H9 (cell line): ENCODE measurements at regions not wholly inside any gene's neighbourhood (a gene's known extent, or its start where the extent isn't known, plus 50 kb on each side); places are given as distances from the start of the nearest gene placed in this dataset.

Experiments used
- DNase-seq: peaks from one replicate; pipeline ENCODE4 v3.0.0-alpha.2; 2017
- H2AFZ ChIP-seq: one replicate; pipeline ENCODE4 v1.6.1; 2013; ENCODE audit warnings: mild to moderate bottlenecking, low read length, control low read depth, moderate library complexity
- H2AK5ac ChIP-seq: 2 replicates; pipeline ENCODE4 v1.6.1; 2013; ENCODE audit warnings: low read length, control low read depth, mixed read lengths; ENCODE audit not compliant: insufficient read length
- H2BK120ac ChIP-seq: one replicate; pipeline ENCODE4 v1.6.1; 2013; ENCODE audit warnings: low read depth, mild to moderate bottlenecking, low read length, control low read depth, inconsistent platforms; ENCODE audit not compliant: poor library complexity, severe bottlenecking
- H2BK12ac ChIP-seq: 2 replicates; pipeline ENCODE4 v1.6.1; 2013; ENCODE audit warnings: low read length, control low read depth, mixed read lengths, low read depth; ENCODE audit not compliant: insufficient read length
- H2BK15ac ChIP-seq: 2 replicates; pipeline ENCODE4 v1.6.1; 2013; ENCODE audit warnings: low read depth, low read length, control low read depth
- H2BK20ac ChIP-seq: one replicate; pipeline ENCODE4 v1.6.1; 2013; ENCODE audit warnings: low read depth, mild to moderate bottlenecking, low read length, control low read depth, inconsistent platforms; ENCODE audit not compliant: poor library complexity, severe bottlenecking
- H2BK5ac ChIP-seq: 2 replicates; pipeline ENCODE4 v1.6.1; 2013; ENCODE audit warnings: low read length, control low read depth, mixed read lengths; ENCODE audit not compliant: insufficient read length
- H3K14ac ChIP-seq: 2 replicates; pipeline ENCODE4 v1.6.1; 2013; ENCODE audit warnings: low read length, control low read depth; ENCODE audit not compliant: insufficient read depth
- H3K18ac ChIP-seq: 2 replicates; pipeline ENCODE4 v1.6.1; 2013; ENCODE audit warnings: low read depth, mild to moderate bottlenecking, mixed read lengths, low read length, control low read depth; ENCODE audit not compliant: insufficient read length
- H3K23ac ChIP-seq: 2 replicates; pipeline ENCODE4 v1.6.1; 2013; ENCODE audit warnings: low read length, control low read depth, mixed read lengths, low read depth; ENCODE audit not compliant: insufficient read length
- H3K23me2 ChIP-seq: 2 replicates; pipeline ENCODE4 v1.6.1; 2013; ENCODE audit warnings: low read depth, mild to moderate bottlenecking, mixed read lengths, low read length, control low read depth; ENCODE audit not compliant: insufficient read length, poor library complexity, severe bottlenecking
- H3K27ac ChIP-seq: 2 replicates; pipeline ENCODE4 v1.5.1; 2013; ENCODE audit warnings: low read length, control low read depth, mixed read lengths, low read depth; ENCODE audit not compliant: insufficient read length
- H3K27me3 ChIP-seq: 2 replicates; pipeline ENCODE4 v1.6.1; 2013; ENCODE audit warnings: low read length, control low read depth, inconsistent platforms; ENCODE audit not compliant: insufficient read depth
- H3K4ac ChIP-seq: 2 replicates; pipeline ENCODE4 v1.6.1; 2013; ENCODE audit warnings: low read depth, mild to moderate bottlenecking, control low read depth, inconsistent platforms, low read length, moderate library complexity
- H3K4me1 ChIP-seq: 2 replicates; pipeline ENCODE4 v1.6.1; 2013; ENCODE audit warnings: low read length, control low read depth, inconsistent platforms; ENCODE audit not compliant: insufficient read depth
- H3K4me2 ChIP-seq: 2 replicates; pipeline ENCODE4 v1.6.1; 2013; ENCODE audit warnings: low read length, control low read depth, mixed read lengths; ENCODE audit not compliant: insufficient read length, insufficient read depth
- H3K56ac ChIP-seq: 2 replicates; pipeline ENCODE4 v1.6.1; 2013; ENCODE audit warnings: low read depth, mild to moderate bottlenecking, mixed read lengths, low read length, control low read depth; ENCODE audit not compliant: insufficient read length
- H3K79me1 ChIP-seq: 2 replicates; pipeline ENCODE4 v1.6.1; 2013; ENCODE audit warnings: low read depth, mild to moderate bottlenecking, moderate library complexity, low read length, control low read depth, inconsistent platforms; ENCODE audit not compliant: insufficient read depth, poor library complexity, severe bottlenecking
- H3K79me2 ChIP-seq: 2 replicates; pipeline ENCODE4 v1.6.1; 2013; ENCODE audit warnings: low read length, control low read depth, inconsistent platforms; ENCODE audit not compliant: insufficient read depth
- H3K9ac ChIP-seq: 2 replicates; pipeline ENCODE4 v1.6.1; 2013; ENCODE audit warnings: low read length, control low read depth, mixed read lengths; ENCODE audit not compliant: insufficient read length; ENCODE audit errors: extremely low read depth
- H3K9me3 ChIP-seq: one replicate; pipeline ENCODE4 v1.6.1; 2013; ENCODE audit warnings: low read depth, low read length, inconsistent platforms; ENCODE audit not compliant: control insufficient read depth
- H3T11ph ChIP-seq: one replicate; pipeline ENCODE4 v1.6.1; 2013; ENCODE audit warnings: mild to moderate bottlenecking, low read length, control low read depth, inconsistent platforms
- H4K20me1 ChIP-seq: one replicate; pipeline ENCODE4 v1.6.1; 2013; ENCODE audit not compliant: control insufficient read depth, insufficient read length, insufficient read depth
- H4K5ac ChIP-seq: 2 replicates; pipeline ENCODE4 v1.6.1; 2013; ENCODE audit warnings: low read depth, mild to moderate bottlenecking, mixed read lengths, low read length, control low read depth; ENCODE audit not compliant: insufficient read length
- H4K8ac ChIP-seq: replicated peaks from 2 replicates; pipeline ENCODE4 v1.6.1; 2013; ENCODE audit warnings: low read length, control low read depth, mixed read lengths, low read depth; ENCODE audit not compliant: insufficient read length
- H4K91ac ChIP-seq: 2 replicates; pipeline ENCODE4 v1.6.1; 2013; ENCODE audit warnings: low read depth, mild to moderate bottlenecking, moderate library complexity, mixed read lengths, low read length, control low read depth; ENCODE audit not compliant: insufficient read length
- H3K27ac Mint-ChIP-seq, 3 experiments: 2 replicates in 2 of 3; 3 replicates in 1 of 3; pipeline ENCODE4 v1.8.0; 2020 to 2021; ENCODE audit warnings: mixed read lengths in 3 of 3, mild to moderate bottlenecking in 1 of 3, moderate library complexity in 1 of 3
- H3K27me3 Mint-ChIP-seq: 2 replicates; pipeline ENCODE4 v1.8.0; 2021; ENCODE audit warnings: low read depth, mild to moderate bottlenecking, moderate library complexity, mixed read lengths
- H3K36me3 Mint-ChIP-seq, 3 experiments: 2 replicates in 2 of 3; 3 replicates in 1 of 3; pipeline ENCODE4 v1.8.0; 2020 to 2021; ENCODE audit warnings: low read depth in 3 of 3, mixed read lengths in 3 of 3; ENCODE audit not compliant: insufficient read depth in 1 of 3
- H3K4me1 Mint-ChIP-seq, 2 experiments: 2 replicates each; pipeline ENCODE4 v1.8.0; 2020; ENCODE audit warnings: mixed read lengths in 2 of 2
- H3K4me3 Mint-ChIP-seq, 2 experiments: 2 replicates in 1 of 2; 3 replicates in 1 of 2; pipeline ENCODE4 v1.8.0; 2020 to 2021; ENCODE audit warnings: mild to moderate bottlenecking in 2 of 2, mixed read lengths in 2 of 2, moderate library complexity in 1 of 2
- H3K9me3 Mint-ChIP-seq, 2 experiments: 2 replicates in 1 of 2; 3 replicates in 1 of 2; pipeline ENCODE4 v1.8.0; 2020; ENCODE audit warnings: mild to moderate bottlenecking in 2 of 2, mixed read lengths in 2 of 2, moderate library complexity in 1 of 2
- WGBS: extraction: QIAGEN DNeasy Blood & Tissue Kit; methylation state at CpG from one replicate; pipeline ENCODE4 v1.1.7; 2013; ENCODE audit warnings: missing lambda C conversion rate, low lambda C conversion rate, mixed read lengths; ENCODE audit not compliant: insufficient read length; ENCODE audit errors: extremely low coverage; 5-methylcytosine and 5-hydroxymethylcytosine counted together
- TF ChIP-seq, protein P1 (sequence below): fragments of 200-600 bp; sonication (generic); conservative IDR thresholded peaks from 3 replicates; pipeline ENCODE4 v1.8.0; 2021; ENCODE audit warnings: antibody characterized with exemption, mild to moderate bottlenecking

DNA sequence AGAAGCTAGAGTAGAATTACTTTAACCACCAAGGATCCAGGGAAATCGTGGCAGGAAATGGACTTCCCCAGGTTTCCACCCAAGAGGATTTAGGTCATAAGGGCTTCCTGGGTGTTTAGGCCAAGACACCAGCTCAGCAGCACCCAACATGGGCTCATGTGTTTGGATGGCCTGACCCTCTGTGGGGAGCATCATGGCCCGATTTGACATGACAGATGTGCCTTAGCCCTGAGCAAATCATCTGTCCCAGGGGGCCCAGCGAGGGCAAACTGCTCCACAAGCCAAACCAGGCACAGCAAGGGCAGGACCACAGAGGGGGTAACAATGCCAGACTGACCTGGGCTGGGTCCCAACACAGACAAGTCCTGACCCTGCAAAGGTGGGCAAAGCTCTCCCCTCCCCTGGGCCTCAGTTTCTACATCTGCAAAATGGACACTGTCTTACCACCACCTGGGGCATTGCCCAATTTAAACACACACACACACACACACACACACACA, 232.8 kb downstream of the MATN1 start:
- H3K27ac Mint-ChIP-seq, result no peak overlapping the region
- no peak overlapping the region for H2BK12ac ChIP-seq

More for the DNA sequence above, 232.8 kb downstream of the MATN1 start:
- no peak overlapping the region for H3K56ac ChIP-seq
- H3K4me2 ChIP-seq, result no peak overlapping the region
- peaks cover 0 to 4% (median 3%) of the 10 kb centered on the region in 3 experiments; a peak in 4 of 7 replicates for H3K36me3 Mint-ChIP-seq
- H2AK5ac ChIP-seq, result no peak overlapping the region
- WGBS, result no CpG with 5 or more reads among the region's 3 CpGs
- no peak overlapping the region for H3K4me3 Mint-ChIP-seq
- no peak overlapping the region for H3K18ac ChIP-seq
- H4K5ac ChIP-seq, result no peak overlapping the region
- TF ChIP-seq, protein P1, sequence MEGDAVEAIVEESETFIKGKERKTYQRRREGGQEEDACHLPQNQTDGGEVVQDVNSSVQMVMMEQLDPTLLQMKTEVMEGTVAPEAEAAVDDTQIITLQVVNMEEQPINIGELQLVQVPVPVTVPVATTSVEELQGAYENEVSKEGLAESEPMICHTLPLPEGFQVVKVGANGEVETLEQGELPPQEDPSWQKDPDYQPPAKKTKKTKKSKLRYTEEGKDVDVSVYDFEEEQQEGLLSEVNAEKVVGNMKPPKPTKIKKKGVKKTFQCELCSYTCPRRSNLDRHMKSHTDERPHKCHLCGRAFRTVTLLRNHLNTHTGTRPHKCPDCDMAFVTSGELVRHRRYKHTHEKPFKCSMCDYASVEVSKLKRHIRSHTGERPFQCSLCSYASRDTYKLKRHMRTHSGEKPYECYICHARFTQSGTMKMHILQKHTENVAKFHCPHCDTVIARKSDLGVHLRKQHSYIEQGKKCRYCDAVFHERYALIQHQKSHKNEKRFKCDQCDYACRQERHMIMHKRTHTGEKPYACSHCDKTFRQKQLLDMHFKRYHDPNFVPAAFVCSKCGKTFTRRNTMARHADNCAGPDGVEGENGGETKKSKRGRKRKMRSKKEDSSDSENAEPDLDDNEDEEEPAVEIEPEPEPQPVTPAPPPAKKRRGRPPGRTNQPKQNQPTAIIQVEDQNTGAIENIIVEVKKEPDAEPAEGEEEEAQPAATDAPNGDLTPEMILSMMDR, result no peak
- H3K4me1 ChIP-seq, result no peaks in the 10 kb centered on the region
- DNase-seq, result no peak
- H4K20me1 ChIP-seq, result no peaks in the 10 kb centered on the region
- H3K79me1 ChIP-seq, result no peaks in the 10 kb centered on the region
- H4K91ac ChIP-seq, result no peak overlapping the region
- no peaks in the 10 kb centered on the region for H3K9me3 ChIP-seq
- no peaks in the 10 kb centered on the region for H3K79me2 ChIP-seq
- no peak overlapping the region for H3K27ac ChIP-seq
- no peak overlapping the region for H2BK5ac ChIP-seq
- H3K27me3 ChIP-seq, result no peaks in the 10 kb centered on the region
- H2AFZ ChIP-seq, result no peak overlapping the region
- no peaks in the 10 kb centered on the region for H3K23me2 ChIP-seq
- H4K8ac ChIP-seq, result no peak overlapping the region
- H3K23ac ChIP-seq, result no peak overlapping the region
- H3T11ph ChIP-seq, result no peak overlapping the region
- H3K14ac ChIP-seq, result no peak overlapping the region; the same call in 1 of the 2 replicates
- H2BK120ac ChIP-seq, result no peak overlapping the region
- H3K4me1 Mint-ChIP-seq, result peaks cover 0 to 3% of the 10 kb centered on the region in 2 experiments; a peak in 1 of 4 replicates
- peaks cover 13% of the 10 kb centered on the region for H3K27me3 Mint-ChIP-seq
- H3K4ac ChIP-seq, result no peak overlapping the region
- H2BK20ac ChIP-seq, result no peak overlapping the region
- no peak overlapping the region for H2BK15ac ChIP-seq
- H3K9me3 Mint-ChIP-seq, result peaks cover 29 to 37% of the 10 kb centered on the region in 2 experiments
- H3K9ac ChIP-seq, result no peak overlapping the region
